Lower leg skin (tissue), 3 donors: ENCODE measurements at regions not wholly inside any gene's neighbourhood (a gene's known extent, or its start where the extent isn't known, plus 50 kb on each side); places are given as distances from the start of the nearest gene placed in this dataset.

Source experiments
- CTCF ChIP-seq, 3 donors: fragments of 450-650 bp; IDR thresholded peaks; one replicate each; pipeline ENCODE4 v1.5.1; 2016; ENCODE audit warnings: antibody characterized with exemption in 3 of 3, mild to moderate bottlenecking in 3 of 3, moderate library complexity in 2 of 3
- POLR2A ChIP-seq, 2 donors: fragments of 450-650 bp; IDR thresholded peaks; one replicate each; pipeline ENCODE4 v1.6.1; 2016 to 2017; ENCODE audit warnings: antibody characterized with exemption in 2 of 2, mild to moderate bottlenecking in 1 of 2, moderate library complexity in 1 of 2

GRCh38 chr7:132709971-132710567 is 133.8 kb upstream of the PLXNA4 start:
- no peak for TF ChIP-seq CTCF (IDR thresholded peaks at IDR 0.05)
- no peak for TF ChIP-seq POLR2A (IDR thresholded peaks at IDR 0.05)
